ENCODE measurements at regions not wholly inside any gene's neighbourhood (a gene's known extent, or its start where the extent isn't known, plus 50 kb on each side); places are given as distances from the start of the nearest gene placed in this dataset.
"Not testable (repeated sequence)": the region's sequence is repeated elsewhere in the genome, so short reads cannot be mapped to it uniquely, and the experiment has no call there.

DNA sequence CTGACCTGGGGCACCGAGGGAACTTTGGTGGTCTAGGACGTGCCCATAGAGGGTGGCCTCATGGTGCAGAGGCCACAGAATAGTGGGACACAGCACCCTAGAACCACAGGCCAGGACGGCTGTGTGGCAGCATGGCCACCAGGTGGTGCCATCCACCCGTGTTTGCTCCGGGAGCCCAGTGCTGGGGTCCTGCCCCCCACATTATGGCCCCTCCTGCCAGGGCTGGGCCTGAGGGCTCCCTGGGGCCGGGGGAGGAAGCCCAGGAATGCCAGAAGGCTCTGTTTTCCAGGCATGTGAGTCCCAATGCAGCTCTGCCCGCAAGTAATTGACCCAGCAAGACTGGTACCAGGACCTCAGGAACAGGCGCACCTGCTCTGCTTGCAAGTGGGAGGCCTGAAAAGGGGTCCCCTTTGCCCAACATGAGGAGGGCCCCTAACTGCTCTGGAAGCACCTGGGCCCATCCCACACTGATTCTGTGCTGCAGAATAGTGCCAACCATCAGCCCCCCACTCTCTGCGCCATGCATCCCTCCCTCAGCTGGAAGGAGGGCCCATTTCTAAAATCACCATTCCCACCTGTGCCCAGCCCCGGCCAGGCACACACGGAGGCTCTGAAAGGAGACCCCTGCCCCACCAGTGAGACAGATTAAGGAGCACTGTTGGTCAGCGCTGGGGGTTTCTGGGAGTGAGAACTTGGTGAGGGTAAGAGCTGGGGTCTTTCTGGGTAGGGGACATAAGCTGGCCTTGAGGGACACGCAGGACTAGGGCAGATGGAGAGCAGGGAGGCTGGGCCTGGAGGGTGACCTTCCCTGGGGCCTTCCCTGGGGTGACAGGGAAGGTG lies 174.4 kb downstream of the TBC1D2B start:
- DNase-seq (ENCODE audit: low spot score in 2 of 2) = peak in 1 of 2 donors; percentile 15

DNA sequence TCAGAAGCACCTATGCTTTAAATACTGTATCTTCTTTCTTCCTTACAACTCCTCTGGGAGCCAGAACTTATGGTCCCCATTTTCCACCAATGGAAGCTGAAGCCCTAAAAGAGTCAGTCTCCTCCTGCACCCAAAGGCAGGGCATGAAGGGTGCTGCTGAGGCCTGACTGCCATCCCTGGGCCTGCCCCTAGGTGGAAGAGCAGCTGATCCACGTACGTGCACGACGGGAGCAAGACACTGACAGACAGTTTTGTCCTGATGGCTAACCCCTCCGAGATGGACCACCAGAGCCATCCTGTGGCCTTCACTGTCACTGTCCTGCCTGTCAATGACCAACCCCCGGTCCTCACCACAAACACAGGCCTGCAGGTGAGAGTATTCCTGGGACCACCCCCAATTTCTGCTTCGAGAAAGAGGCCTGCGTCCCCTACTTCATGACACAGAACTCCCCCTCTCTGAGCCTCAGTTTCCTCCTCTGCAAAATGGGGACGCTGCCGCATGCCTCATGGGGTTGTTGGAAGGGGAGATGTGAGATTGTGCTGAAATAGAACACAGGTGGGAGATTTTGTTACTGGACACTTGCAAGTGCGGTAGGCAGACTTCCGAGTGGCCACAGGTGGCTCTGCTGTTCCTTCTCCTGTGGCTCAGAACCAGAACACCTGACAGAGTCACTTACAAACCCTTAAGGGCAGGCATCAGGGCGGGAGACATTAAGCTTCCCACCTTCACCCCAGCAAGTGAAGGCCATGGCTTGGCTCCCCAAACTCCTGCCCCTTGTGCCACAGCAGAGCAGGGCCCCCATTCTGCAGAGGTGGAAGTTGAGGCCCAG lies 175.4 kb downstream of the TBC1D2B start:
- Mint-ChIP-seq H3K4me3 (no peak overlapping the region), H3K27ac (no peak overlapping the region), H3K9me3 (no peaks in the 10 kb centered on the region), H3K36me3 (no peaks in the 10 kb centered on the region), H3K4me1 (no peaks in the 10 kb centered on the region)
- no peak for DNase-seq (ENCODE audit: low spot score in 2 of 2)
- no peak for ATAC-seq

More for the DNA sequence above, 174.4 kb downstream of the TBC1D2B start:
- H3K9me3 Mint-ChIP-seq, H3K36me3 Mint-ChIP-seq, H3K4me1 Mint-ChIP-seq, H3K27ac Mint-ChIP-seq, H3K4me3 Mint-ChIP-seq: not testable (repeated sequence)
- peak; percentile 43 for ATAC-seq

DNA sequence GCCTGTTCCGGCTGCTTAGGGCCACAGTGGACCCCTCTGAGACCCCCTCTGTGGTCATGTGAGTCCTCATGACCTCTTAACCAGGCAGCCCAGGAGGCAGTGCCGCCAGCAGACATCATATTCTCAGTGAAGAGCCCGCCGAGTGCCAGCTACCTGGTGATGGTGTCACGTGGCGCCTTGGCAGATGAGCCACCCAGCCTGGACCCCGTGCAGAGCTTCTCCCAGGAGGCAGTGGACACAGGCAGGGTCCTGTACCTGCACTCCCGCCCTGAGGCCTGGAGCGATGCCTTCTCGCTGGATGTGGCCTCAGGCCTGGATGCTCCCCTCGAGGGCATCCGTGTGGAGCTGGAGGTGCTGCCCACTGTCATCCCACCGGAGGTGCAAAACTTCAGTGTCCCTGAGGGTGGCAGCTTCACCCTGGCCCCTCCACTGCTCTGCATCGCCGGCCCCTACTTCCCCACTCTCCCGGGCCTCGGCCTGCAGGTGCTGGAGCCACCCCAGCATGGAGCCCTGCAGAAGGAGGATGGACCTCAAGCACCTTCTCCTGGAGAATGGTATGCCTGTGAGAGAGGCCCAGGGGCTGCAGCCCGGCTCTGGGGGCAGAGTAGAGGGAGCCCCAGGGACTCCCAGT lies 176.1 kb downstream of the TBC1D2B start:
- Mint-ChIP-seq H3K27ac (no peak overlapping the region), H3K4me3 (no peak overlapping the region), H3K9me3 (no peaks in the 10 kb centered on the region), H3K4me1 (no peaks in the 10 kb centered on the region), H3K36me3 (no peaks in the 10 kb centered on the region)
- no peak for ATAC-seq
- no peak for DNase-seq (ENCODE audit: low spot score in 2 of 2)

GRCh38 chr15:77900331-77900963 lies 177.1 kb downstream of the TBC1D2B start:
- ATAC-seq (peak; percentile 60), DNase-seq (ENCODE audit: low spot score in 2 of 2) (peak; percentile 46 to 80)
- H3K4me3 Mint-ChIP-seq, H3K36me3 Mint-ChIP-seq, H3K27ac Mint-ChIP-seq, H3K4me1 Mint-ChIP-seq, H3K9me3 Mint-ChIP-seq: not testable (repeated sequence)

DNA sequence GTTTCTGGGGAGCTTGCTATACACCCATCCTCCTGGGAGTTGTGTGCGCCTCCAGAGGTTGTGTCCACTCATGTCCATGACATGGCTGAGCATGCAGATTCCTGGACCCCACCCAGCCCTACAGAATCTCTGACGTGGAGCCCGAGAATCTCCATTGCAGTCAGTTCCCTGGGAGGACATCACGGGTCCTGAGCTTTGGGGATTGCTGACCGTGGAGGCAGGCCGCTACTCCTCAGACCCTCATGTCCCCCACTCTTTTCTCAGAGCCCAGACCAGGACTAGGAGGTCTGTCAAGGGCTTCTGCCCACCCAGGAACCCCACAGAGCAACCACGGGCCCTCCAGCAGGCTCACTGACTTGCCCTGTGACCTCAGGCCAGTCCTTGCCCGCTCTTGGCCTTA lies 177.7 kb downstream of the TBC1D2B start:
- H3K36me3 Mint-ChIP-seq; H3K27ac Mint-ChIP-seq; H3K9me3 Mint-ChIP-seq; H3K4me3 Mint-ChIP-seq; DNase-seq (ENCODE audit: low spot score in 2 of 2); H3K4me1 Mint-ChIP-seq; ATAC-seq: not testable (repeated sequence)

- Mint-ChIP-seq H3K27ac (no peak overlapping the region), H3K9me3 (no peaks in the 10 kb centered on the region), H3K4me3 (no peak overlapping the region), H3K4me1 (no peaks in the 10 kb centered on the region), H3K36me3 (no peaks in the 10 kb centered on the region)
- no peak for DNase-seq (ENCODE audit: low spot score in 2 of 2)
- ATAC-seq = no peak
Measured at GRCh38 chr15:77898811-77899730, 178.4 kb downstream of the TBC1D2B start.

GRCh38 chr15:77897896-77898406 lies 179.6 kb downstream of the TBC1D2B start:
- ATAC-seq = no peak
- no peaks in the 10 kb centered on the region for H3K9me3 Mint-ChIP-seq
- no peaks in the 10 kb centered on the region for H3K36me3 Mint-ChIP-seq
- H3K27ac Mint-ChIP-seq = no peak overlapping the region
- no peaks in the 10 kb centered on the region for H3K4me1 Mint-ChIP-seq
- no peak overlapping the region for H3K4me3 Mint-ChIP-seq
- no peak for DNase-seq (ENCODE audit: low spot score in 2 of 2)

DNA sequence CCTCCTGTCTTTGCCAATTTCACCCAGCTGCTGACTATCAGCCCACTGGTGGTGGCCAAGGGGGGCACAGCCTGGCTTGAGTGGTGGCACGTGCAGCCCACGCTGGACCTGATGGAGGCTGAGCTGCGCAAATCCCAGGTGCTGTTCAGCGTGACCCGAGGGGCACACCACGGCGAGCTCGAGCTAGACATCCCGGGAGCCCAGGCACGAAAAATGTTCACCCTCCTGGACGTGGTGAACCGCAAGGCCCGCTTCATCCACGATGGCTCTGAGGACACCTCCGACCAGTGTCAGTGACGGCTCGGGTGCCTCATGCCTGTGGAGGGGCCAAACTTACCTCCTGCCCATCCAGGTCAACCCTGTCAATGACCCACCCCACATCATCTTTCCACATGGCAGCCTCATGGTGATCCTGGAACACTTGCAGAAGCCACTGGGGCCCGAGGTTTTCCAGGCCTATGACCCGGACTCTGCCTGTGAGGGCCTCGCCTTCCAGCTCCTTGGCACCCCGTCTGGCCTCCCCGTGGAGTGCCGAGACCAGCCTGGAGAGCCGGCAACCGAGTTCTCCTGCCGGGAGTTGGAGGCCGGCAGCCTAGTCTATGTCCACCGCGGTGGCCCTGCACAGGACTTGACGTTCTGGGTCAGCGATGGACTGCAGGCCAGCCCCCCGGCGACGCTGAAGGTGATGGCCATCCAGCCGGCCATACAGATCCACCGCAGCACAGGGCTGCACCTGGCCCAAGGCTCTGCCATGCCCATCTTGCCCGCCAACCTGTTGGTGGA lies 180.2 kb downstream of the TBC1D2B start:
- not testable (repeated sequence) for H3K36me3 Mint-ChIP-seq; H3K27ac Mint-ChIP-seq; H3K4me1 Mint-ChIP-seq; DNase-seq (ENCODE audit: low spot score in 2 of 2); ATAC-seq; H3K4me3 Mint-ChIP-seq; H3K9me3 Mint-ChIP-seq

GRCh38 chr15:77896147-77897112 lies 181.1 kb downstream of the TBC1D2B start:
- H3K36me3 Mint-ChIP-seq; H3K27ac Mint-ChIP-seq; H3K4me3 Mint-ChIP-seq; DNase-seq (ENCODE audit: low spot score in 2 of 2); ATAC-seq; H3K9me3 Mint-ChIP-seq; H3K4me1 Mint-ChIP-seq: not testable (repeated sequence)

DNA sequence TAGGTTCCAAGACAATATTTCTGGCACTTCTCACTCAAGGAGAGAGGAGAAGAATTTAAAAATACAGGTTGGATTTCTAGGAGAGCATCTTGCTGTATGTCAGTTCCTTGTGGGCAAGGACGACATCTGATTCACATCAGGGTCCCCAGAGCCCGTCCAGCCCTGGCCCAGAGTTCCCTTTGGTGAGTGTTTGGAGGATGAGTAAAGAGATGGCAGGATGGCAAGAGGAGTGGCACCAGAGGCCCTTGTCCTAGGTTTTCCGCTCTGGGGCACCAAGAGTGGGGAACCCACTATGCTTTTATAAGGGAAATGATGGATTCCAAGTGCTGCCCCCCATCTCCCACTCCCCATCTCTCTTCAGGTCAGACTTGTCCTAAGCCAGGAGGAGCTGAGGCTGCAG lies 181.8 kb downstream of the TBC1D2B start:
- Mint-ChIP-seq H3K27ac (no peak overlapping the region), H3K4me1 (peaks cover 5% of the 10 kb centered on the region), H3K9me3 (no peaks in the 10 kb centered on the region), H3K4me3 (no peak overlapping the region), H3K36me3 (no peaks in the 10 kb centered on the region)
- DNase-seq (ENCODE audit: low spot score in 2 of 2) = no peak
- ATAC-seq = no peak

- ATAC-seq; H3K4me3 Mint-ChIP-seq; H3K36me3 Mint-ChIP-seq; H3K27ac Mint-ChIP-seq; DNase-seq (ENCODE audit: low spot score in 2 of 2); H3K4me1 Mint-ChIP-seq; H3K9me3 Mint-ChIP-seq: not testable (repeated sequence)
Measured at GRCh38 chr15:77895145-77895544, 182.4 kb downstream of the TBC1D2B start.

GRCh38 chr15:77893671-77894640 lies 183.6 kb downstream of the TBC1D2B start:
- ATAC-seq; H3K4me1 Mint-ChIP-seq; DNase-seq (ENCODE audit: low spot score in 2 of 2); H3K4me3 Mint-ChIP-seq; H3K9me3 Mint-ChIP-seq; H3K36me3 Mint-ChIP-seq; H3K27ac Mint-ChIP-seq: not testable (repeated sequence)
